Thoracic aorta (tissue), 2 donors: ENCODE measurements at regions not wholly inside any gene's neighbourhood (a gene's known extent, or its start where the extent isn't known, plus 50 kb on each side); places are given as distances from the start of the nearest gene placed in this dataset.
"Not testable (repeated sequence)": the region's sequence is repeated elsewhere in the genome, so short reads cannot be mapped to it uniquely, and the experiment has no call there.

Experiments
- ATAC-seq: fragments of 150-250 bp; one replicate; pipeline ENCODE4 v1.8.0; 2017; ENCODE audit warnings: low read depth; ENCODE audit not compliant: insufficient number of reproducible peaks, low FRiP score
- DNase-seq: peaks from one replicate; pipeline ENCODE4 v3.0.0-alpha.2; 2020; ENCODE audit warnings: low spot score
- H3K27ac ChIP-seq, 2 donors: fragments of 200-600 bp; sonication (generic); 1 replicate in 1 of 2; 2 replicates in 1 of 2; pipeline ENCODE4 v1.5.1; 2016; ENCODE audit warnings: mild to moderate bottlenecking in 2 of 2, moderate library complexity in 2 of 2
- H3K27me3 ChIP-seq: fragments of 200-600 bp; sonication (generic); replicated peaks from 2 replicates; pipeline ENCODE4 v1.6.0; 2016; ENCODE audit warnings: mild to moderate bottlenecking; ENCODE audit not compliant: insufficient read depth
- H3K36me3 ChIP-seq: fragments of 200-600 bp; sonication (generic); one replicate; pipeline ENCODE4 v1.5.1; 2016
- H3K4me1 ChIP-seq, 2 donors: fragments of 200-600 bp; sonication (generic); 1 replicate in 1 of 2; 2 replicates in 1 of 2; pipeline versions ENCODE4 v1.5.1 to v1.6.0; 2016; ENCODE audit warnings: low read depth in 2 of 2, mild to moderate bottlenecking in 1 of 2; ENCODE audit not compliant: control insufficient read depth in 1 of 2
- H3K4me3 ChIP-seq: fragments of 200-600 bp; sonication (generic); 2 replicates; pipeline ENCODE4 v1.5.1; 2016; ENCODE audit warnings: mild to moderate bottlenecking
- H3K9me3 ChIP-seq: fragments of 200-600 bp; sonication (generic); 2 replicates; pipeline ENCODE4 v1.5.1; 2016
- TF ChIP-seq, protein P1 (sequence below): fragments of 200-600 bp; sonication (generic); IDR thresholded peaks from one replicate; pipeline ENCODE4 v1.5.1; 2019; ENCODE audit warnings: antibody characterized with exemption

DNA sequence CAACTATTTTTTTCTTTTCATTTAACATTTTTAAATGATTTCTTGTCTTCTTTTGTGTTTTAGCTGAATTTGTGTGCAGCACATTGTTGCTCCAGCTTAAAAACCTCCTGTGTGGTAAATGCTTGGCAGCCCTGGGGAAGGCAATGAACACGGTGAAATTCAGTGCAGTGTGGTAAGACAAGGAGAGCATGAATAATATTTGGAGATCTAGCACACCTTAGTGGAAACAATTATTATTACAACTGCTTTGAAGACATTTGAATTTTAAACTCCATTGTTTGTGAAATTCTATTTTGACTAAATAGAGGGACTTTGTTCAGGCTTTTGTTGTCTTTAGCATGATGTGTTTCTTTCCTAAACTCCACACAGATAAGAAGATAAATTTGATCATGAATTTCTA, 242.6 kb upstream of the CXADR start:
- DNase-seq, result no peak
- Histone ChIP-seq H3K9me3 (no peaks in the 10 kb centered on the region), H3K27ac (no peak overlapping the region), H3K27me3 (no peaks in the 10 kb centered on the region), H3K4me1 (no peaks in the 10 kb centered on the region), H3K36me3 (no peaks in the 10 kb centered on the region), H3K4me3 (no peak overlapping the region)
- TF ChIP-seq, protein P1, sequence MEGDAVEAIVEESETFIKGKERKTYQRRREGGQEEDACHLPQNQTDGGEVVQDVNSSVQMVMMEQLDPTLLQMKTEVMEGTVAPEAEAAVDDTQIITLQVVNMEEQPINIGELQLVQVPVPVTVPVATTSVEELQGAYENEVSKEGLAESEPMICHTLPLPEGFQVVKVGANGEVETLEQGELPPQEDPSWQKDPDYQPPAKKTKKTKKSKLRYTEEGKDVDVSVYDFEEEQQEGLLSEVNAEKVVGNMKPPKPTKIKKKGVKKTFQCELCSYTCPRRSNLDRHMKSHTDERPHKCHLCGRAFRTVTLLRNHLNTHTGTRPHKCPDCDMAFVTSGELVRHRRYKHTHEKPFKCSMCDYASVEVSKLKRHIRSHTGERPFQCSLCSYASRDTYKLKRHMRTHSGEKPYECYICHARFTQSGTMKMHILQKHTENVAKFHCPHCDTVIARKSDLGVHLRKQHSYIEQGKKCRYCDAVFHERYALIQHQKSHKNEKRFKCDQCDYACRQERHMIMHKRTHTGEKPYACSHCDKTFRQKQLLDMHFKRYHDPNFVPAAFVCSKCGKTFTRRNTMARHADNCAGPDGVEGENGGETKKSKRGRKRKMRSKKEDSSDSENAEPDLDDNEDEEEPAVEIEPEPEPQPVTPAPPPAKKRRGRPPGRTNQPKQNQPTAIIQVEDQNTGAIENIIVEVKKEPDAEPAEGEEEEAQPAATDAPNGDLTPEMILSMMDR, result peak; percentile 56
- ATAC-seq, result peak; percentile 36

DNA sequence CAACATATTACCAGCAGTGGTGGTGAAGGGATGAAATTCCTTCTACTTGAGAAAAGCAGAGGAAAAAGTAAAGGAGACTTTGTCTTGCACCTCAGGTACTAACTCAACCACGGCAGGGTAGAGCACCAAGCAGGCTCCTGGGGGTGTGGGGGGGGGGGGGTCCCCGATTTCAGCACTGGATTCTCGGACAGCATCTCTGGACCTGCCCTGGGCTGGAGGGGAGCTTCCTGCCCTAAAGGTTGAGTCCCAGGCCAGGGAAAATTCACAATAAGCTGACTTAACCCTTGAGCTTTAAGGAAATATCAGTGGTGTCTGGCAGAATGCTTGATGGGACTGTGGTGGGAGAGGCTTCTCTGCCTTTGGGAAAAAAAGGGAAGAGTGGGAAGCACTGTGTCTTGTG, 233.2 kb upstream of the CXADR start:
- no peaks in the 10 kb centered on the region for H3K4me1 ChIP-seq
- H3K36me3 ChIP-seq, result no peaks in the 10 kb centered on the region
- no peak for ATAC-seq
- H3K9me3 ChIP-seq, result peaks cover 12% of the 10 kb centered on the region
- TF ChIP-seq, protein P1, result no peak
- H3K4me3 ChIP-seq, result no peak overlapping the region
- no peak for DNase-seq
- no peak overlapping the region for H3K27ac ChIP-seq
- no peaks in the 10 kb centered on the region for H3K27me3 ChIP-seq

DNA sequence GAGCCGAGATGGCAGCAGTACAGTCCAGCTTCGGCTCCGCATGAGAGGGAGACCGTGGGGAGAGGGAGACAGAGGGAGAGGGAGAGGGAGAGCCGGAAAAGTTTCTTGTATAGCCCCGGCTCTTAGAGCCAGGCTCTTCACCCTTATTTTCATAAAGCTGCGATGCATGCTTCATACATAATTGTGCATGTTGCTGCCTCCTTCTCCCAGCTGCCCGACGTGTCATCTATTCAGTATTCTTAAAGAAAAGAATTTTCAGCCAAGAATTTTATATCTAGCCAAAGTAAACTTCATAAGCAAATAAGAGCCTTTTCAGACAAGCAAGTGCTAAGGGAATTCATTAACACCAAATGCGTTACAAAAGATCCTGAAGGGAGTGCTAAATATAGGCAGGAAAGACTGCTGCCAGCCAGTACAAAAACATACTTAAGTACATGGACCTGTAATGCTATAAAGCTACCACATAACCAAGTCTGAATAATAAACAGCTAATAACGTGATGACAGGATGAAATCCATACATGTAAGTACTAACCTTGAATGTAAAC, 219.8 kb upstream of the CXADR start:
- H3K4me1 ChIP-seq, H3K9me3 ChIP-seq, H3K36me3 ChIP-seq, ATAC-seq, H3K27me3 ChIP-seq, DNase-seq: not testable (repeated sequence)
- Histone ChIP-seq H3K27ac (peak overlapping the region in 1 of 2 donors; percentile 57), H3K4me3 (peak overlapping the region; percentile 11)

DNA sequence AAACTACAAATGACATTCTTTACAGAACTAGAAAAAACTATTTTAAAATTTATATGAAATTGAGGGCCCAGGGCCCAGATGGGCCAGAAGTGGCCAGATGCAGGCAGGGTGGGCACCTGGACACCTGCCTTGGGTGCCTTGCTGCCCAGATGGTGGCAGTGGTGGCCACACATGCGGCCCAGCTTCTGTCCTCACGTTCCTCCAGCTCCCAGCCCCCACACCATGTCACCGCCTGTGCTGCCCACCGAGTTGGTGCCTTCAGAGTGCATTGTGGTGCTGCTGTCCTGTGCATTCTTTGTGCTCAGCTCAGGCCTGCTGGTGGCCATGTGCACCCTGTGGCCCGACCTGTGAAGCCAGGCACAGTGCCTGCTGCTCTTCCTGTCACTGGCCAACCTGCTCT, 216.8 kb upstream of the CXADR start:
- no peak for ATAC-seq
- H3K9me3 ChIP-seq, result no peaks in the 10 kb centered on the region
- TF ChIP-seq, protein P1, result no peak

DNA sequence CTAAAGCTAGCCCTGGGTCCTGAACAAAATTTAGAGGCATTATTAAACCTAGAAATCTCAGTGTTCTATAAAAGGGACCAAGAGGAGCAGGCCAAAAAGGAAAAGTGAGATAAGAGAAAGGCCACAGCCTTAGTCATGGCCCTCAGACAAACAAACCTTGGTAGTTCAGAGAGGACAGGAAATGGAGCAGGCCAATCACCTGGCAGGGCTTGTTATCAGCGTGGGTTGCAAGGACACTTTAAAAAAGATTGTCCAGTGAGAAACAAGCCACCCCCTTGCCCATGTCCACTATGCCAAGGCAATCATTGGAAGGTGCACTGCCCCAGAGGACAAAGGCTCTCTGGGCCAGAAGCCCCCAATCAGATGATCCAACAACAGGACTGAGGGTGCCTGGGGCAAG, 213.3 kb upstream of the CXADR start:
- not testable (repeated sequence) for ATAC-seq, H3K27ac ChIP-seq, H3K36me3 ChIP-seq, H3K4me1 ChIP-seq, H3K4me3 ChIP-seq, DNase-seq, H3K27me3 ChIP-seq, H3K9me3 ChIP-seq

More for the DNA sequence above, 216.8 kb upstream of the CXADR start:
- H3K36me3 ChIP-seq, result no peaks in the 10 kb centered on the region
- H3K27me3 ChIP-seq, result no peaks in the 10 kb centered on the region
- H3K4me3 ChIP-seq, result no peak overlapping the region
- no peaks in the 10 kb centered on the region for H3K4me1 ChIP-seq
- no peak for DNase-seq
- no peak overlapping the region for H3K27ac ChIP-seq

DNA sequence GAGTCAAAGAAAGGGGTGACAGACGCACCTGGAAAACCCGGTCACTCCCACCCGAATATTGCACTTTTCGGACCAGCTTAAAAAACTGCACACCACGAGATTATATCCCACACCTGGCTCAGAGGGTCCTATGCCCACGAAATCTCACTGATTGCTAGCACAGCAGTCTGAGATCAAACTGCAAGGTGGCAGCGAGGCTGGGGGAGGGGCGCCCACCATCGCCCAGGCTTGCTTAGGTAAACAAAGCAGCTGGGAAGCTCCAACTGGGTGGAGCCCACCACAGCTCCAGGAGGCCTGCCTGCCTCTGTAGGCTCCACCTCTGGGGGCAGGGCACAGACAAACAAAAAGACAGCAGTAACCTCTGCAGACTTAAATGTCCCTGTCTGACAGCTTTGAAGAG, 185.1 kb upstream of the CXADR start:
- ATAC-seq, H3K27me3 ChIP-seq, DNase-seq, H3K27ac ChIP-seq, H3K36me3 ChIP-seq, H3K9me3 ChIP-seq, H3K4me3 ChIP-seq, H3K4me1 ChIP-seq: not testable (repeated sequence)

DNA sequence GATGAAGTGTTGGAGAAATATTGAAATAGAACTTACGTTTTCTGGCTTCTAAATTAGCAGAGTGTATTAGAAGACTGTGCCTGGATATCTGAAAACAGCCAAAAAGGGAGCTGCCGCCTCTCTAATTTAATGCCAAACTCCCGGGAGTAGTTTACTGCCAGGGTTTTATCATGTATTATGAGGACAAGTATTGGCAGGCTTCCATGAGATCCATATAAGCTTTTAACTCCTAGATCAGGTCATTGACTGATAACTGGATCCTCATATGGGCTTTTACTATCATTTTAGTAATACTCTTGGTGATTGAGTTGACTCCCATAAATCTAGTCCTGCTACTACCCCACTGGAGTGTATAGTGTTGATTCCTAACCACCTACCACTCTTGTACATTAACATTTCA, 178.4 kb upstream of the CXADR start:
- no peak overlapping the region for H3K27ac ChIP-seq
- H3K36me3 ChIP-seq, result no peaks in the 10 kb centered on the region
- H3K27me3 ChIP-seq, result no peaks in the 10 kb centered on the region
- DNase-seq (no peak), ATAC-seq (no peak)
- TF ChIP-seq, protein P1, result no peak
- H3K4me3 ChIP-seq, result no peak overlapping the region
- H3K4me1 ChIP-seq, result no peaks in the 10 kb centered on the region
- no peaks in the 10 kb centered on the region for H3K9me3 ChIP-seq
